MM.1S (cell line): ENCODE measurements at regions not wholly inside any gene's neighbourhood (a gene's known extent, or its start where the extent isn't known, plus 50 kb on each side); places are given as distances from the start of the nearest gene placed in this dataset.

Source experiments
- CTCF ChIP-seq: fragments of 300-600 bp; sonication (generic); IDR thresholded peaks from 2 replicates; pipeline ENCODE4 v1.5.1; 2016; ENCODE audit warnings: antibody characterized with exemption, low read length, mixed read lengths
- EZH2 ChIP-seq: fragments of 300-600 bp; sonication (generic); optimal IDR thresholded peaks from 2 replicates; pipeline ENCODE3; 2017; ENCODE audit warnings: low read depth, mild to moderate bottlenecking, antibody characterized with exemption, low read length, mixed read lengths
- EZH2phosphoT487 ChIP-seq: fragments of 300-600 bp; sonication (generic); IDR thresholded peaks from 2 replicates; pipeline ENCODE4 v1.6.1; 2018; ENCODE audit warnings: antibody characterized with exemption, low read length

- no peak for TF ChIP-seq CTCF
- no peak for TF ChIP-seq EZH2phosphoT487
- no peak for TF ChIP-seq EZH2
These were observed 91.0 kb downstream of the ANKEF1 start for GRCh38 chr20:10125757-10126156.
